ENCODE measurements at regions not wholly inside any gene's neighbourhood (a gene's known extent, or its start where the extent isn't known, plus 50 kb on each side); places are given as distances from the start of the nearest gene placed in this dataset.

DNA sequence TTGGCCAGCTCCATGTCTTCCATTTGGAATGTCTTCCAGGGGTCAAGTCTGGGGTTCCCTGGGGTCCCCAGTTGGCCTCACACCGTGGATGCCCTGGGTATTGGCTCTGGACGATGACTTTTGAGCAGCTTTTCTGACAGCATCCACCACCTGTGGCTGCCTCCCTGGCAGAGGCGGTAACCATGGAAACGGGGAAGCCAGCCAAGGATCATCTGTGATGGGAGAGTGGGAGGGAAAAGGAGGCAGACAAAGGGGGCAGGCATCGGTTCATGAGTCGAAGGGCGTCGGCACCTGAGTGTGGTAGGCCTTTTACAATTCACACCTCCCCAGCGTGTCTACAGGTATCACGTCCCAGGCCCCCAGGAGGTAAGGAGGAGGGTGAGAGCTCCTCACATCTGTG lies 152.2 kb downstream of the ASMT start:
- Mint-ChIP-seq H3K36me3 (ENCODE audit: low read depth) (peaks cover 5% of the 10 kb centered on the region), H3K4me1 (peaks cover 3% of the 10 kb centered on the region), H3K9me3 (peaks cover 18% of the 10 kb centered on the region), H3K27me3 (peaks cover 4% of the 10 kb centered on the region), H3K4me3 (no peak overlapping the region), H3K27ac (no peak overlapping the region)
- no peak for DNase-seq
- POLR2A ChIA-PET: no interaction called here
- intact Hi-C loops (cut with micrococcal nuclease): no loop called here
- TF ChIP-seq, protein P1, sequence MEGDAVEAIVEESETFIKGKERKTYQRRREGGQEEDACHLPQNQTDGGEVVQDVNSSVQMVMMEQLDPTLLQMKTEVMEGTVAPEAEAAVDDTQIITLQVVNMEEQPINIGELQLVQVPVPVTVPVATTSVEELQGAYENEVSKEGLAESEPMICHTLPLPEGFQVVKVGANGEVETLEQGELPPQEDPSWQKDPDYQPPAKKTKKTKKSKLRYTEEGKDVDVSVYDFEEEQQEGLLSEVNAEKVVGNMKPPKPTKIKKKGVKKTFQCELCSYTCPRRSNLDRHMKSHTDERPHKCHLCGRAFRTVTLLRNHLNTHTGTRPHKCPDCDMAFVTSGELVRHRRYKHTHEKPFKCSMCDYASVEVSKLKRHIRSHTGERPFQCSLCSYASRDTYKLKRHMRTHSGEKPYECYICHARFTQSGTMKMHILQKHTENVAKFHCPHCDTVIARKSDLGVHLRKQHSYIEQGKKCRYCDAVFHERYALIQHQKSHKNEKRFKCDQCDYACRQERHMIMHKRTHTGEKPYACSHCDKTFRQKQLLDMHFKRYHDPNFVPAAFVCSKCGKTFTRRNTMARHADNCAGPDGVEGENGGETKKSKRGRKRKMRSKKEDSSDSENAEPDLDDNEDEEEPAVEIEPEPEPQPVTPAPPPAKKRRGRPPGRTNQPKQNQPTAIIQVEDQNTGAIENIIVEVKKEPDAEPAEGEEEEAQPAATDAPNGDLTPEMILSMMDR (IDR thresholded peaks at IDR 0.05): no peak
- CTCF ChIA-PET: no interaction called here
- no peak for ATAC-seq (ENCODE audit: low read depth)

DNA sequence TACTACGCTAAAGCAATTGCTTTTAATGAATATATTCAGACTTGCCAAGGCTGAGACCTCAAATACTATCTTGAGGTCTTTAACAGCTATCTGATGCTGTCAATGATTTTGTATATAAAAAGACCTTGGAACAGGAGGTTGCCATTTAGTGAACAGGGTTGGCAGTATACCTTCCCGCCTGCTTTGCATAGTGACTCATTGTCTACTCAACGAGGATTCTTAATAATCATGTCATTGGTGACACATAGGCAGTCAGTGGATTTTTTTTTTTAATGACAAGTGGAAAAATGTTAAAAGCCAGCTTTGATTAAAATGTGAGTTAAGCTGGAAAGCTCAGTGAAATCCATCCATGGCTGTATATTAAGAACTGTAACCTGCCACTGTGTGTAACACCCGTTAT lies 164.0 kb downstream of the ASMT start:
- ATAC-seq (ENCODE audit: low read depth) (no peak), DNase-seq (no peak)
- Mint-ChIP-seq H3K36me3 (ENCODE audit: low read depth) (no peaks in the 10 kb centered on the region), H3K27me3 (no peaks in the 10 kb centered on the region), H3K27ac (no peak overlapping the region), H3K4me3 (no peak overlapping the region), H3K4me1 (no peaks in the 10 kb centered on the region), H3K9me3 (no peaks in the 10 kb centered on the region)
- ChIA-PET POLR2A (no interaction called here), CTCF (no interaction called here)
- TF ChIP-seq, protein P1 (IDR thresholded peaks at IDR 0.05): no peak
- intact Hi-C loops (cut with micrococcal nuclease): no loop called here

DNA sequence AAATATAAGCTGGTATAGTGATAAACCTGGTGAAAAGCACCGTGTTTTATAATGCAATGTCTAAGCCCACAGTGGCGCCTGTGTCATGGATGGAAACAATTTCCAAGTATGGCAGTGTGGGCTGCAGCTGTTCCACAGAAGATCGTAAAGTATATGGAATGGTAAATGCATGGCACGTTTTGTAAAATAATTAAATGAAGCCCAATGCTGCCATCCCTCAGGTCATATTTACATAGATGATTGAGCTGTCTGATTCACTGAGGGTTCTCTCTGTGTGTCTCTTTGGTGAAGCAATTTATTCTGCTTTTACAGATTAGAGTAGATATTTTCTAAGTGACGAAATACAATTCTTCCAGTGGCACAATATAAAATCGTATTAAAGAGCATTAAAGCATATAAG lies 164.8 kb downstream of the ASMT start:
- TF ChIP-seq, protein P1 (IDR thresholded peaks at IDR 0.05): no peak
- ChIA-PET POLR2A (no interaction called here), CTCF (no interaction called here)
- Mint-ChIP-seq H3K9me3 (peaks cover under 1% of the 10 kb centered on the region), H3K4me3 (no peak overlapping the region), H3K36me3 (ENCODE audit: low read depth) (no peaks in the 10 kb centered on the region), H3K27me3 (no peaks in the 10 kb centered on the region), H3K27ac (no peak overlapping the region), H3K4me1 (no peaks in the 10 kb centered on the region)
- intact Hi-C loops (cut with micrococcal nuclease): no loop called here
- DNase-seq (no peak), ATAC-seq (ENCODE audit: low read depth) (no peak)

DNA sequence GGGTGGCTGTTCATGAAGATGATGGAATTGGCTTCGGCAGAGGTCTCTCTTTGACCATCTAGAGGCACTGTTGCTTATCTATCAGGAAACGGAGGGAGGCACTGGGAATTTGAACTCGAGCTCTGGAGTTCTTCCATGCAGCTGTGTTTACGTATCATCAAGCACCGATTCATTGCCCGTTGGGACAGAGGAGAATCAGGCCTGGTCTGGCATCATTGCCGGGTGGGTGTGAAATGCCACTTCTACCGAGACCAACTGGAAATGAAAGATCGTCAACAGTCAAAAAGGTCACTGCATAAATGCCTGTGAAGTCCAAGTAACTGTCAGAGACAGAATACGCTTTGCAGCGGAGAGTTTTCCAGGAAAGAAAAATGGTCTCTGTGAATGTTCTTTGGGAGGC lies 166.9 kb downstream of the ASMT start:
- Mint-ChIP-seq H3K27ac (no peak overlapping the region), H3K4me1 (no peaks in the 10 kb centered on the region), H3K27me3 (no peaks in the 10 kb centered on the region), H3K36me3 (ENCODE audit: low read depth) (peaks cover 3% of the 10 kb centered on the region), H3K9me3 (peaks cover 10% of the 10 kb centered on the region), H3K4me3 (no peak overlapping the region)
- intact Hi-C loops (cut with micrococcal nuclease): no loop called here
- CTCF ChIA-PET: no interaction called here
- DNase-seq: no peak
- POLR2A ChIA-PET: no interaction called here
- TF ChIP-seq, protein P1 (IDR thresholded peaks at IDR 0.05): no peak
- ATAC-seq (ENCODE audit: low read depth): no peak

DNA sequence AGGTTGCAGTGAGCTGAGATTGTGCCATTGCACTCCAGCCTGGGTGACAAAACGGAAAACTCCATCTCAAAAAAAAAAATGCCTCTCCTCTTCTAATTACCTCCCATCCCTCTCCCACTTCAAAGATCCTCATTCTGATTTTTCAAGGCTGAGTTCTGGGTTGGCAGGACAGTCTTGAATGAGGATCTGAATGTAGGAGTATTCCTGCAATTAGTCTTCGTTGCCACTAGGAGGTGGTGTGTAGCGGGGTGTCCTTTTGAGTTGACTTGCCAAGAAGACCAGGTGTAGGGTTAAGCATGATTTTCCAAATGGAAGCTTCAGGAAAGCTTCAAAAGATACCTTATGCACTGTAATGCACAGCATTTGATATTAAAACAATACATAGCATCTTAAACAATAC lies 169.9 kb downstream of the ASMT start:
- ChIA-PET CTCF (no interaction called here), POLR2A (no interaction called here)
- ATAC-seq (ENCODE audit: low read depth) (no peak), DNase-seq (no peak)
- H3K36me3 Mint-ChIP-seq (ENCODE audit: low read depth): peaks cover 3% of the 10 kb centered on the region
- no peaks in the 10 kb centered on the region for H3K27me3 Mint-ChIP-seq
- H3K27ac Mint-ChIP-seq: no peak overlapping the region
- no peak overlapping the region for H3K4me3 Mint-ChIP-seq
- TF ChIP-seq, protein P1 (IDR thresholded peaks at IDR 0.05): no peak
- no peaks in the 10 kb centered on the region for H3K4me1 Mint-ChIP-seq
- intact Hi-C loops (cut with micrococcal nuclease): no loop called here
- H3K9me3 Mint-ChIP-seq: peaks cover 10% of the 10 kb centered on the region

Data from activated B cell treated with CpG ODN at 0.5 μM for 24 hours (primary cell).